ENCODE measurements at regions not wholly inside any gene's neighbourhood (a gene's known extent, or its start where the extent isn't known, plus 50 kb on each side); places are given as distances from the start of the nearest gene placed in this dataset.

GRCh38 chr2:128724547-128724946 is 405.9 kb upstream of the HS6ST1 start:
- no peak overlapping the region for H3K4me3 Mint-ChIP-seq (ENCODE audit: unreplicated experiment)
- H3K36me3 Mint-ChIP-seq (ENCODE audit: unreplicated experiment): peaks cover 10% of the 10 kb centered on the region
- no peak for TF ChIP-seq CTCF (IDR thresholded peaks at IDR 0.05; ENCODE audit: partially characterized antibody, unreplicated experiment)
- peaks cover 14% of the 10 kb centered on the region for H3K4me1 Mint-ChIP-seq (ENCODE audit: low read depth, unreplicated experiment)
- H3K9me3 Mint-ChIP-seq (ENCODE audit: unreplicated experiment): peaks cover 2% of the 10 kb centered on the region
- no peak overlapping the region for H3K27ac Mint-ChIP-seq (ENCODE audit: unreplicated experiment)
- peaks cover 3% of the 10 kb centered on the region for H3K27me3 Mint-ChIP-seq (ENCODE audit: unreplicated experiment)
- DNase-seq: no peak

- Mint-ChIP-seq H3K27me3 (ENCODE audit: unreplicated experiment) (peaks cover 3% of the 10 kb centered on the region), H3K4me3 (ENCODE audit: unreplicated experiment) (no peak overlapping the region), H3K9me3 (ENCODE audit: unreplicated experiment) (peaks cover 2% of the 10 kb centered on the region), H3K36me3 (ENCODE audit: unreplicated experiment) (peaks cover 11% of the 10 kb centered on the region), H3K27ac (ENCODE audit: unreplicated experiment) (no peak overlapping the region), H3K4me1 (ENCODE audit: low read depth, unreplicated experiment) (peaks cover 14% of the 10 kb centered on the region)
- TF ChIP-seq CTCF (IDR thresholded peaks at IDR 0.05; ENCODE audit: partially characterized antibody, unreplicated experiment): no peak
- no peak for DNase-seq
Observed at GRCh38 chr2:128724972-128725371, 406.3 kb upstream of the HS6ST1 start.

- no peak overlapping the region for H3K27ac Mint-ChIP-seq (ENCODE audit: unreplicated experiment)
- H3K4me3 Mint-ChIP-seq (ENCODE audit: unreplicated experiment): no peak overlapping the region
- peaks cover 2% of the 10 kb centered on the region for H3K9me3 Mint-ChIP-seq (ENCODE audit: unreplicated experiment)
- H3K36me3 Mint-ChIP-seq (ENCODE audit: unreplicated experiment): peaks cover 15% of the 10 kb centered on the region
- peaks cover 3% of the 10 kb centered on the region for H3K27me3 Mint-ChIP-seq (ENCODE audit: unreplicated experiment)
- no peak for TF ChIP-seq CTCF (IDR thresholded peaks at IDR 0.05; ENCODE audit: partially characterized antibody, unreplicated experiment)
- peaks cover 14% of the 10 kb centered on the region for H3K4me1 Mint-ChIP-seq (ENCODE audit: low read depth, unreplicated experiment)
- no peak for DNase-seq
Observed at GRCh38 chr2:128726236-128726635, 407.6 kb upstream of the HS6ST1 start.

GRCh38 chr2:128726911-128727310 is 408.2 kb upstream of the HS6ST1 start:
- no peak for TF ChIP-seq CTCF (IDR thresholded peaks at IDR 0.05; ENCODE audit: partially characterized antibody, unreplicated experiment)
- peaks cover 3% of the 10 kb centered on the region for H3K27me3 Mint-ChIP-seq (ENCODE audit: unreplicated experiment)
- H3K4me1 Mint-ChIP-seq (ENCODE audit: low read depth, unreplicated experiment): peaks cover 13% of the 10 kb centered on the region
- peaks cover 2% of the 10 kb centered on the region for H3K9me3 Mint-ChIP-seq (ENCODE audit: unreplicated experiment)
- peaks cover 15% of the 10 kb centered on the region for H3K36me3 Mint-ChIP-seq (ENCODE audit: unreplicated experiment)
- DNase-seq: no peak
- H3K27ac Mint-ChIP-seq (ENCODE audit: unreplicated experiment): no peak overlapping the region
- no peak overlapping the region for H3K4me3 Mint-ChIP-seq (ENCODE audit: unreplicated experiment)

GRCh38 chr2:128727404-128727803 is 408.7 kb upstream of the HS6ST1 start:
- DNase-seq: no peak
- Mint-ChIP-seq H3K27ac (ENCODE audit: unreplicated experiment) (no peak overlapping the region), H3K27me3 (ENCODE audit: unreplicated experiment) (peaks cover 3% of the 10 kb centered on the region), H3K4me3 (ENCODE audit: unreplicated experiment) (no peak overlapping the region), H3K4me1 (ENCODE audit: low read depth, unreplicated experiment) (peaks cover 13% of the 10 kb centered on the region), H3K9me3 (ENCODE audit: unreplicated experiment) (peaks cover 2% of the 10 kb centered on the region), H3K36me3 (ENCODE audit: unreplicated experiment) (peaks cover 15% of the 10 kb centered on the region)
- no peak for TF ChIP-seq CTCF (IDR thresholded peaks at IDR 0.05; ENCODE audit: partially characterized antibody, unreplicated experiment)

Data from glutamatergic neuron (in vitro differentiated cells).